Heart left ventricle (tissue), 13 donors: ENCODE measurements at regions not wholly inside any gene's neighbourhood (a gene's known extent, or its start where the extent isn't known, plus 50 kb on each side); places are given as distances from the start of the nearest gene placed in this dataset.

ENCODE experiments used
- CTCF ChIP-seq, 12 donors: fragments of 200-600 bp; sonication (generic) in 4 of 12; IDR thresholded peaks; one replicate each; pipeline versions ENCODE4 v1.5.0 to v1.8.0; 2018 to 2022; ENCODE audit warnings: antibody characterized with exemption in 12 of 12, mild to moderate bottlenecking in 5 of 12
- POLR2A ChIP-seq, 2 donors: fragments of 450-650 bp; IDR thresholded peaks; one replicate each; pipeline ENCODE4 v1.6.1; 2017; ENCODE audit warnings: antibody characterized with exemption in 2 of 2, mild to moderate bottlenecking in 2 of 2, moderate library complexity in 2 of 2
- donor health status: ischemic (EF 13 %, LVEDD 7.1; RV severe dilation, severe dysfunction).
- donor health status: DM: no; HTN: yes; CAD: no.
- donor health status: DM: no; HTN: no; CAD: no.
- donor health status: ischemic (EF 25% LVEDD 6.9; RV normal size, moderate dysfunction).
- donor health status: ischemic (EF 25% LVEDD 5.7; RV mildly dilated, moderate dysfunction).
- donor health status: ischemic (EF 35%, LVEDD 5.7; RV mildly dilated, moderate dysfunction).
- donor health status: nonischemic (EF 11% LVEDD 7.7; RV severe dilation, severe dysfunction).
- donor health status: DM: yes; HTN: yes; CAD: no.
- donor health status: PGD.
- donor health status: ischemic (EF 29% LVEDD 5.4; RV normal size, mild dysfunction).
- donor health status: nonischemic (EF 23%, LVEDD 6.1; RV moderate dilation, normal function).

GRCh38 chr19:30855442-30855841, 483.3 kb downstream of the ZNF536 start:
- TF ChIP-seq CTCF (IDR thresholded peaks at IDR 0.05) = no peak
- no peak for TF ChIP-seq POLR2A (IDR thresholded peaks at IDR 0.05)
